ENCODE measurements at regions not wholly inside any gene's neighbourhood (a gene's known extent, or its start where the extent isn't known, plus 50 kb on each side); places are given as distances from the start of the nearest gene placed in this dataset.

GRCh38 chr9:88653911-88654310, 118.9 kb downstream of the NXNL2 start:
- Histone ChIP-seq H3K4me1 (ENCODE audit: insufficient read depth) (peaks cover 6% of the 10 kb centered on the region), H3K4me3 (no peak overlapping the region), H3K27me3 (no peaks in the 10 kb centered on the region), H3K9me3 (no peaks in the 10 kb centered on the region), H3K27ac (no peak overlapping the region), H3K36me3 (no peaks in the 10 kb centered on the region)
- intact Hi-C loops (cut with DNase I): no loop called here
- TF ChIP-seq POLR2A (IDR thresholded peaks at IDR 0.05) (no peak), CTCF (IDR thresholded peaks at IDR 0.05) (no peak), EP300 (IDR thresholded peaks at IDR 0.05) (no peak)
- WGBS, 3 donors: 73 to 79% (median 75%) methylated on average over 3 of the region's 3 CpGs
- no peak for DNase-seq

- no peak overlapping the region for H3K4me3 ChIP-seq
- H3K4me1 ChIP-seq (ENCODE audit: insufficient read depth): peaks cover 1% of the 10 kb centered on the region
- intact Hi-C loops (cut with DNase I): no loop called here
- DNase-seq: no peak
- no peak overlapping the region for H3K27ac ChIP-seq
- 36 to 49% (median 44%) methylated on average over 2 of the region's 2 CpGs for WGBS, 3 donors
- H3K9me3 ChIP-seq: no peaks in the 10 kb centered on the region
- no peaks in the 10 kb centered on the region for H3K27me3 ChIP-seq
- no peak for TF ChIP-seq POLR2A (IDR thresholded peaks at IDR 0.05)
- no peak for TF ChIP-seq EP300 (IDR thresholded peaks at IDR 0.05)
- TF ChIP-seq CTCF (IDR thresholded peaks at IDR 0.05): no peak
- no peaks in the 10 kb centered on the region for H3K36me3 ChIP-seq
Measured at GRCh38 chr9:88657893-88658292, 122.9 kb downstream of the NXNL2 start.

- no peak overlapping the region for H3K27ac ChIP-seq
- peaks cover 1% of the 10 kb centered on the region for H3K4me1 ChIP-seq (ENCODE audit: insufficient read depth)
- H3K4me3 ChIP-seq: no peak overlapping the region
- DNase-seq: peak in 2 of 5 donors; percentile 24 to 34
- no peaks in the 10 kb centered on the region for H3K36me3 ChIP-seq
- intact Hi-C loops (cut with DNase I): no loop called here
- no peaks in the 10 kb centered on the region for H3K9me3 ChIP-seq
- TF ChIP-seq POLR2A (IDR thresholded peaks at IDR 0.05) (no peak), CTCF (IDR thresholded peaks at IDR 0.05) (no peak), EP300 (IDR thresholded peaks at IDR 0.05) (no peak)
- no peaks in the 10 kb centered on the region for H3K27me3 ChIP-seq
- WGBS, 3 donors: 23 to 25% (median 25%) methylated on average over 7 of the region's 7 CpGs
Measured at GRCh38 chr9:88658311-88658822, 123.4 kb downstream of the NXNL2 start.

GRCh38 chr9:88659126-88659525, 124.1 kb downstream of the NXNL2 start:
- TF ChIP-seq CTCF (IDR thresholded peaks at IDR 0.05) (no peak), POLR2A (IDR thresholded peaks at IDR 0.05) (no peak), EP300 (IDR thresholded peaks at IDR 0.05) (no peak)
- H3K27me3 ChIP-seq: no peaks in the 10 kb centered on the region
- no peak overlapping the region for H3K27ac ChIP-seq
- peaks cover 1% of the 10 kb centered on the region for H3K4me1 ChIP-seq (ENCODE audit: insufficient read depth)
- 89 to 96% (median 92%) methylated on average over 2 of the region's 2 CpGs for WGBS, 3 donors
- no peaks in the 10 kb centered on the region for H3K9me3 ChIP-seq
- no peak for DNase-seq
- H3K4me3 ChIP-seq: no peak overlapping the region
- H3K36me3 ChIP-seq: no peaks in the 10 kb centered on the region
- intact Hi-C loops (cut with DNase I): no loop called here

Data from ovary (tissue), 7 donors.